Neuron (in vitro differentiated cells): ENCODE measurements at regions not wholly inside any gene's neighbourhood (a gene's known extent, or its start where the extent isn't known, plus 50 kb on each side); places are given as distances from the start of the nearest gene placed in this dataset.
"Not testable (repeated sequence)": the region's sequence is repeated elsewhere in the genome, so short reads cannot be mapped to it uniquely, and the experiment has no call there.

Experiments used
- H2AFZ ChIP-seq: one replicate; pipeline ENCODE4 v1.6.1; 2013; ENCODE audit warnings: low read depth, mild to moderate bottlenecking, inconsistent platforms, low read length, moderate library complexity
- H3K27me3 ChIP-seq: one replicate; pipeline ENCODE4 v1.6.1; 2013; ENCODE audit warnings: low read length; ENCODE audit not compliant: insufficient read depth
- H3K36me3 ChIP-seq: one replicate; pipeline ENCODE4 v1.6.1; 2013; ENCODE audit warnings: low read length; ENCODE audit not compliant: insufficient read depth
- H3K4me1 ChIP-seq: one replicate; pipeline ENCODE4 v1.6.1; 2013; ENCODE audit warnings: low read length; ENCODE audit not compliant: insufficient read depth
- H3K4me3 ChIP-seq: 2 replicates; pipeline ENCODE4 v1.5.1; 2013; ENCODE audit warnings: mild to moderate bottlenecking, low read length, moderate library complexity
- H3K9me3 ChIP-seq: one replicate; pipeline ENCODE4 v1.6.1; 2013; ENCODE audit warnings: low read length

GRCh38 chr4:186861317-186861716 is 137.7 kb upstream of the FAT1 start:
- peaks cover 2% of the 10 kb centered on the region for H3K9me3 ChIP-seq
- H3K36me3 ChIP-seq = no peaks in the 10 kb centered on the region
- no peak overlapping the region for H2AFZ ChIP-seq
- no peaks in the 10 kb centered on the region for H3K27me3 ChIP-seq
- no peaks in the 10 kb centered on the region for H3K4me1 ChIP-seq
- no peak overlapping the region for H3K4me3 ChIP-seq

GRCh38 chr4:186871856-186872255 is 148.2 kb upstream of the FAT1 start:
- Histone ChIP-seq H3K9me3 (no peaks in the 10 kb centered on the region), H2AFZ (no peak overlapping the region), H3K36me3 (no peaks in the 10 kb centered on the region), H3K4me1 (no peaks in the 10 kb centered on the region), H3K27me3 (no peaks in the 10 kb centered on the region), H3K4me3 (no peak overlapping the region)

- not testable (repeated sequence) for H3K4me3 ChIP-seq
Observed at GRCh38 chr4:186873095-186873494, 149.4 kb upstream of the FAT1 start.

GRCh38 chr4:186875476-186875875 is 151.8 kb upstream of the FAT1 start:
- no peaks in the 10 kb centered on the region for H3K36me3 ChIP-seq
- H2AFZ ChIP-seq = no peak overlapping the region
- H3K4me1 ChIP-seq = no peaks in the 10 kb centered on the region
- no peak overlapping the region for H3K4me3 ChIP-seq
- H3K27me3 ChIP-seq = no peaks in the 10 kb centered on the region
- no peaks in the 10 kb centered on the region for H3K9me3 ChIP-seq

More at GRCh38 chr4:186873095-186873494, 149.4 kb upstream of the FAT1 start:
- not testable (repeated sequence) for H3K4me1 ChIP-seq, H2AFZ ChIP-seq, H3K27me3 ChIP-seq, H3K9me3 ChIP-seq, H3K36me3 ChIP-seq

- H3K4me3 ChIP-seq = no peak overlapping the region
- no peaks in the 10 kb centered on the region for H3K9me3 ChIP-seq
- H3K36me3 ChIP-seq = no peaks in the 10 kb centered on the region
- H3K4me1 ChIP-seq = no peaks in the 10 kb centered on the region
- no peaks in the 10 kb centered on the region for H3K27me3 ChIP-seq
- H2AFZ ChIP-seq = no peak overlapping the region
Observed at GRCh38 chr4:186876961-186877626, 153.4 kb upstream of the FAT1 start.

- Histone ChIP-seq H3K9me3 (no peaks in the 10 kb centered on the region), H3K36me3 (no peaks in the 10 kb centered on the region), H3K27me3 (no peaks in the 10 kb centered on the region), H3K4me3 (no peak overlapping the region), H2AFZ (no peak overlapping the region), H3K4me1 (no peaks in the 10 kb centered on the region)
Observed at GRCh38 chr4:186878203-186878776, 154.6 kb upstream of the FAT1 start.

- Histone ChIP-seq H3K9me3 (no peaks in the 10 kb centered on the region), H3K4me1 (peaks cover 5% of the 10 kb centered on the region), H3K4me3 (no peak overlapping the region), H3K27me3 (no peaks in the 10 kb centered on the region), H2AFZ (no peak overlapping the region), H3K36me3 (no peaks in the 10 kb centered on the region)
Observed at GRCh38 chr4:186881521-186882220, 158.0 kb upstream of the FAT1 start.

- H3K27me3 ChIP-seq = no peaks in the 10 kb centered on the region
- no peaks in the 10 kb centered on the region for H3K36me3 ChIP-seq
- H2AFZ ChIP-seq = no peak overlapping the region
- peaks cover 11% of the 10 kb centered on the region for H3K4me1 ChIP-seq
- no peak overlapping the region for H3K4me3 ChIP-seq
- no peaks in the 10 kb centered on the region for H3K9me3 ChIP-seq
Observed at GRCh38 chr4:186882293-186882692, 158.6 kb upstream of the FAT1 start.

- H3K4me1 ChIP-seq = peaks cover 21% of the 10 kb centered on the region
- H3K36me3 ChIP-seq = no peaks in the 10 kb centered on the region
- H3K9me3 ChIP-seq = no peaks in the 10 kb centered on the region
- no peak overlapping the region for H2AFZ ChIP-seq
- no peaks in the 10 kb centered on the region for H3K27me3 ChIP-seq
- H3K4me3 ChIP-seq = no peak overlapping the region
Observed at GRCh38 chr4:186885289-186885688, 161.6 kb upstream of the FAT1 start.

- Histone ChIP-seq H3K4me3 (peak overlapping the region; percentile 86), H3K4me1 (peaks cover 21% of the 10 kb centered on the region), H2AFZ (no peak overlapping the region), H3K9me3 (no peaks in the 10 kb centered on the region), H3K27me3 (no peaks in the 10 kb centered on the region), H3K36me3 (no peaks in the 10 kb centered on the region)
Observed at GRCh38 chr4:186886759-186887158, 163.1 kb upstream of the FAT1 start.

GRCh38 chr4:186887291-186887700 is 163.6 kb upstream of the FAT1 start:
- H2AFZ ChIP-seq = no peak overlapping the region
- no peaks in the 10 kb centered on the region for H3K36me3 ChIP-seq
- peak overlapping the region; percentile 86 for H3K4me3 ChIP-seq
- H3K9me3 ChIP-seq = no peaks in the 10 kb centered on the region
- H3K27me3 ChIP-seq = no peaks in the 10 kb centered on the region
- H3K4me1 ChIP-seq = peaks cover 21% of the 10 kb centered on the region

GRCh38 chr4:186887752-186888151 is 164.1 kb upstream of the FAT1 start:
- Histone ChIP-seq H3K4me3 (peak overlapping the region; percentile 86), H3K36me3 (no peaks in the 10 kb centered on the region), H3K9me3 (no peaks in the 10 kb centered on the region), H3K4me1 (peaks cover 21% of the 10 kb centered on the region), H2AFZ (no peak overlapping the region), H3K27me3 (no peaks in the 10 kb centered on the region)

- Histone ChIP-seq H3K27me3 (no peaks in the 10 kb centered on the region), H3K4me1 (peaks cover 21% of the 10 kb centered on the region), H3K36me3 (no peaks in the 10 kb centered on the region), H2AFZ (no peak overlapping the region), H3K9me3 (no peaks in the 10 kb centered on the region), H3K4me3 (peak overlapping the region; percentile 86)
Observed at GRCh38 chr4:186889876-186890643, 166.4 kb upstream of the FAT1 start.
